H1 (cell line): ENCODE measurements at regions not wholly inside any gene's neighbourhood (a gene's known extent, or its start where the extent isn't known, plus 50 kb on each side); places are given as distances from the start of the nearest gene placed in this dataset.

ENCODE experiments used
- BRCA1 ChIP-seq: IDR thresholded peaks from 2 replicates; pipeline ENCODE4 v1.6.1; 2012; ENCODE audit warnings: low read depth, low read length, improper control_type of control experiment
- HDAC6 ChIP-seq: IDR thresholded peaks from one replicate; pipeline ENCODE4 v1.7.1; 2012; ENCODE audit warnings: low read depth, mild to moderate bottlenecking, inconsistent platforms, low read length, moderate library complexity
- PHF8 ChIP-seq: fragments of 200-600 bp; sonication (generic); conservative IDR thresholded peaks from 2 replicates; pipeline ENCODE4 v1.7.1; 2012; ENCODE audit warnings: low read depth, mild to moderate bottlenecking, inconsistent platforms, low read length, moderate library complexity
- SRF ChIP-seq: IDR thresholded peaks from 2 replicates; pipeline ENCODE4 v1.6.1; 2011; ENCODE audit warnings: mild to moderate bottlenecking, low read depth, low read length, moderate library complexity
- ZNF274 ChIP-seq: IDR thresholded peaks from 2 replicates; pipeline ENCODE4 v1.7.0; 2012; ENCODE audit warnings: low read length, borderline replicate concordance; ENCODE audit errors: extremely low read depth

DNA sequence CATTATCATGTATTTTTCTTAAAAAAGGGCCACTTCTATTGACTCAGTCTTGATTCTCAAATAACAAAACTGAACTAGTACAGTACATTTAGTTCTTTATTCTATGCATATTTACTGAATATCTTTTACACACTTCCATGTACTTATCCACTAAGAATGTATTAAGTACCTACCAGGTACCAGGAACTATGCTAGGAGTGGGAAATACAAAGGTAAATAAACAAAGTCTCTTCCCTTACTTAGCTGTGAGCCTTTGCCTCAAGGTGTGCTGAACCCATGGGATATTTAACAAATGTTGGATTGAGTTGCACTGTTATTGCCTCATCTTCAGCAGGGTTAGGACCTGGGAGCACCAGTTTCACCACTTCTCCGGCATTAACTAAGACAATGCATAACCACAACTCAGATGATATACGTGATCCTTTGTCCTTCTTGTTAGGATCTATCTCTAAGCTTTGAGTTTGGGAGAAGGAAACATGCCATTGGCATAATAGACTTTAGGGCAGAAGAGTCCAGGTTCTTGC is 533.9 kb downstream of the TFAP2B start (continued):
- TF ChIP-seq PHF8 (no peak), ZNF274 (no peak), BRCA1 (no peak), SRF (no peak), HDAC6 (no peak)
